ENCODE measurements at regions not wholly inside any gene's neighbourhood (a gene's known extent, or its start where the extent isn't known, plus 50 kb on each side); places are given as distances from the start of the nearest gene placed in this dataset.

- no peak overlapping the region for H3K27ac ChIP-seq
- DNase-seq (ENCODE audit: low spot score in 2 of 2) = no peak
- H3K4me3 ChIP-seq = no peak overlapping the region
- no peaks in the 10 kb centered on the region for H3K27me3 ChIP-seq
- no peaks in the 10 kb centered on the region for H3K4me1 ChIP-seq
- no peaks in the 10 kb centered on the region for H3K36me3 ChIP-seq
- H3K9me3 ChIP-seq = no peaks in the 10 kb centered on the region
- 85% methylated on average over 2 of the region's 2 CpGs for WGBS
- TF ChIP-seq EP300 (IDR thresholded peaks at IDR 0.05) (no peak), POLR2A (IDR thresholded peaks at IDR 0.05) (no peak), CTCF (IDR thresholded peaks at IDR 0.05) (no peak), POLR2AphosphoS5 (IDR thresholded peaks at IDR 0.05) (no peak)
Observed at GRCh38 chr4:74855879-74856278, 61.6 kb upstream of the BTC start.

- no peak for DNase-seq (ENCODE audit: low spot score in 2 of 2)
- H3K27me3 ChIP-seq = no peaks in the 10 kb centered on the region
- H3K4me3 ChIP-seq = no peak overlapping the region
- no peak for TF ChIP-seq EP300 (IDR thresholded peaks at IDR 0.05)
- TF ChIP-seq POLR2A (IDR thresholded peaks at IDR 0.05) = no peak
- no peak for TF ChIP-seq CTCF (IDR thresholded peaks at IDR 0.05)
- no peak for TF ChIP-seq POLR2AphosphoS5 (IDR thresholded peaks at IDR 0.05)
- H3K36me3 ChIP-seq = no peaks in the 10 kb centered on the region
- 94% methylated on average over 4 of the region's 4 CpGs for WGBS
- H3K27ac ChIP-seq = no peak overlapping the region
- no peaks in the 10 kb centered on the region for H3K9me3 ChIP-seq
- no peaks in the 10 kb centered on the region for H3K4me1 ChIP-seq
Observed at GRCh38 chr4:74848774-74849173, 54.5 kb upstream of the BTC start.

- Histone ChIP-seq H3K4me3 (no peak overlapping the region), H3K9me3 (no peaks in the 10 kb centered on the region), H3K4me1 (no peaks in the 10 kb centered on the region), H3K27ac (no peak overlapping the region), H3K27me3 (no peaks in the 10 kb centered on the region), H3K36me3 (no peaks in the 10 kb centered on the region)
- WGBS = 82% methylated on average over 1 of the region's 1 CpG
- TF ChIP-seq EP300 (IDR thresholded peaks at IDR 0.05) = no peak
- no peak for TF ChIP-seq CTCF (IDR thresholded peaks at IDR 0.05)
- TF ChIP-seq POLR2AphosphoS5 (IDR thresholded peaks at IDR 0.05) = no peak
- no peak for TF ChIP-seq POLR2A (IDR thresholded peaks at IDR 0.05)
- DNase-seq (ENCODE audit: low spot score in 2 of 2) = no peak
Observed at GRCh38 chr4:74845834-74846233, 51.5 kb upstream of the BTC start.
